ENCODE measurements at regions not wholly inside any gene's neighbourhood (a gene's known extent, or its start where the extent isn't known, plus 50 kb on each side); places are given as distances from the start of the nearest gene placed in this dataset.
A peak's percentile ranks its signal among the peaks of the same experiment; 100 is the strongest.

GRCh38 chr4:62484357-62484756, 1284.2 kb downstream of the ADGRL3 start:
- H3K27me3 ChIP-seq (ENCODE audit: control insufficient read depth, insufficient read depth, low read length, poor library complexity, severe bottlenecking), result no peaks in the 10 kb centered on the region
- no peaks in the 10 kb centered on the region for H3K36me3 Mint-ChIP-seq (ENCODE audit: low read depth)
- WGBS, 2 experiments (ENCODE audit: insufficient coverage in 1 of 2, insufficient read length in 1 of 2), result 94 to 96% methylated on average over 1 to 3 of the region's 3 CpGs
- H3K4me1 Mint-ChIP-seq, result peaks cover 4% of the 10 kb centered on the region
- no peak for TF ChIP-seq CTCF (conservative IDR thresholded peaks at IDR 0.05)
- no peaks in the 10 kb centered on the region for H3K27me3 Mint-ChIP-seq (ENCODE audit: insufficient read depth)
- no peaks in the 10 kb centered on the region for H3K9me3 ChIP-seq (ENCODE audit: control insufficient read depth, low read length)
- no peak overlapping the region for H3K27ac ChIP-seq (ENCODE audit: low read depth, low read length)
- H3K4me3 ChIP-seq (ENCODE audit: low read length), result no peak overlapping the region
- no peaks in the 10 kb centered on the region for H3K36me3 ChIP-seq (ENCODE audit: control insufficient read depth, insufficient read depth, low read length)
- no peak overlapping the region for H3K4me3 Mint-ChIP-seq
- no peaks in the 10 kb centered on the region for H3K4me1 ChIP-seq (ENCODE audit: control insufficient read depth, insufficient read depth, low read length)
- H3K9me3 Mint-ChIP-seq, result no peaks in the 10 kb centered on the region
- H3K9ac ChIP-seq (ENCODE audit: extremely low read depth, low read length, poor library complexity, severe bottlenecking), result no peak overlapping the region
- DNase-seq, result no peak
- no peak overlapping the region for H3K27ac Mint-ChIP-seq

GRCh38 chr4:62482355-62482754, 1282.2 kb downstream of the ADGRL3 start:
- TF ChIP-seq CTCF (conservative IDR thresholded peaks at IDR 0.05), result no peak
- H3K27ac ChIP-seq (ENCODE audit: low read depth, low read length), result no peak overlapping the region
- Mint-ChIP-seq H3K4me1 (peaks cover 4% of the 10 kb centered on the region), H3K27ac (no peak overlapping the region), H3K27me3 (ENCODE audit: insufficient read depth) (no peaks in the 10 kb centered on the region), H3K9me3 (no peaks in the 10 kb centered on the region), H3K4me3 (no peak overlapping the region), H3K36me3 (ENCODE audit: low read depth) (no peaks in the 10 kb centered on the region)
- H3K9ac ChIP-seq (ENCODE audit: extremely low read depth, low read length, poor library complexity, severe bottlenecking), result no peak overlapping the region
- WGBS, 2 experiments (ENCODE audit: insufficient coverage in 1 of 2, insufficient read length in 1 of 2), result 90 to 94% methylated on average over 3 of the region's 3 CpGs
- no peaks in the 10 kb centered on the region for H3K36me3 ChIP-seq (ENCODE audit: control insufficient read depth, insufficient read depth, low read length)
- H3K9me3 ChIP-seq (ENCODE audit: control insufficient read depth, low read length), result no peaks in the 10 kb centered on the region
- no peak overlapping the region for H3K4me3 ChIP-seq (ENCODE audit: low read length)
- DNase-seq, result peak; percentile 41
- no peaks in the 10 kb centered on the region for H3K4me1 ChIP-seq (ENCODE audit: control insufficient read depth, insufficient read depth, low read length)
- H3K27me3 ChIP-seq (ENCODE audit: control insufficient read depth, insufficient read depth, low read length, poor library complexity, severe bottlenecking), result no peaks in the 10 kb centered on the region

GRCh38 chr4:62475596-62475995, 1275.5 kb downstream of the ADGRL3 start:
- H3K9me3 ChIP-seq (ENCODE audit: control insufficient read depth, low read length), result no peaks in the 10 kb centered on the region
- H3K27ac ChIP-seq (ENCODE audit: low read depth, low read length), result no peak overlapping the region
- 30 to 46% methylated on average over 2 of the region's 2 CpGs for WGBS, 2 experiments (ENCODE audit: insufficient coverage in 1 of 2, insufficient read length in 1 of 2)
- no peak overlapping the region for H3K27ac Mint-ChIP-seq
- no peaks in the 10 kb centered on the region for H3K27me3 Mint-ChIP-seq (ENCODE audit: insufficient read depth)
- peaks cover 8% of the 10 kb centered on the region for H3K4me1 ChIP-seq (ENCODE audit: control insufficient read depth, insufficient read depth, low read length)
- no peaks in the 10 kb centered on the region for H3K36me3 Mint-ChIP-seq (ENCODE audit: low read depth)
- no peak for TF ChIP-seq CTCF (conservative IDR thresholded peaks at IDR 0.05)
- DNase-seq, result no peak
- no peaks in the 10 kb centered on the region for H3K36me3 ChIP-seq (ENCODE audit: control insufficient read depth, insufficient read depth, low read length)
- peaks cover 9% of the 10 kb centered on the region for H3K4me1 Mint-ChIP-seq
- H3K4me3 ChIP-seq (ENCODE audit: low read length), result no peak overlapping the region
- H3K27me3 ChIP-seq (ENCODE audit: control insufficient read depth, insufficient read depth, low read length, poor library complexity, severe bottlenecking), result no peaks in the 10 kb centered on the region
- no peak overlapping the region for H3K4me3 Mint-ChIP-seq
- H3K9me3 Mint-ChIP-seq, result no peaks in the 10 kb centered on the region
- no peak overlapping the region for H3K9ac ChIP-seq (ENCODE audit: extremely low read depth, low read length, poor library complexity, severe bottlenecking)
